BLaER1 (cell line): ENCODE measurements at regions not wholly inside any gene's neighbourhood (a gene's known extent, or its start where the extent isn't known, plus 50 kb on each side); places are given as distances from the start of the nearest gene placed in this dataset.

Experiments
- H3K27ac ChIP-seq: shearing (Covaris generic); formaldehyde crosslinking; 2 replicates; pipeline ENCODE4 v1.8.1; 2022
- H3K27me3 ChIP-seq: shearing (Covaris generic); formaldehyde crosslinking; 2 replicates; pipeline ENCODE4 v1.8.1; 2022
- H3K36me3 ChIP-seq: shearing (Covaris generic); formaldehyde crosslinking; 2 replicates; pipeline ENCODE4 v1.8.1; 2022
- H3K4me1 ChIP-seq: shearing (Covaris generic); formaldehyde crosslinking; 2 replicates; pipeline ENCODE4 v1.8.1; 2022
- H3K4me2 ChIP-seq: shearing (Covaris generic); formaldehyde crosslinking; 2 replicates; pipeline ENCODE4 v1.8.1; 2022
- H3K4me3 ChIP-seq: shearing (Covaris generic); formaldehyde crosslinking; 2 replicates; pipeline ENCODE4 v1.8.1; 2022
- H3K9ac ChIP-seq: shearing (Covaris generic); formaldehyde crosslinking; 2 replicates; pipeline ENCODE4 v1.8.1; 2022
- H3K9me3 ChIP-seq: shearing (Covaris generic); formaldehyde crosslinking; 2 replicates; pipeline ENCODE4 v1.8.1; 2022
- H4K20me1 ChIP-seq: shearing (Covaris generic); formaldehyde crosslinking; 2 replicates; pipeline ENCODE4 v1.8.1; 2022
- Cebpa-rat ChIP-seq: shearing (Covaris generic); IDR thresholded peaks from 2 replicates; pipeline ENCODE4 v1.8.1; 2022

GRCh38 chr18:43622024-43622423 is 344.7 kb upstream of the SYT4 start:
- no peaks in the 10 kb centered on the region for H4K20me1 ChIP-seq
- TF ChIP-seq Cebpa-rat, result no peak

GRCh38 chr18:43625582-43625981 is 348.3 kb upstream of the SYT4 start:
- no peak for TF ChIP-seq Cebpa-rat

More at GRCh38 chr18:43622024-43622423, 344.7 kb upstream of the SYT4 start:
- H3K4me3 ChIP-seq, result no peak overlapping the region
- H3K4me1 ChIP-seq, result no peaks in the 10 kb centered on the region
- H3K27ac ChIP-seq, result no peak overlapping the region
- H3K36me3 ChIP-seq, result no peaks in the 10 kb centered on the region
- no peak overlapping the region for H3K4me2 ChIP-seq
- no peak overlapping the region for H3K9ac ChIP-seq
- no peaks in the 10 kb centered on the region for H3K9me3 ChIP-seq
- H3K27me3 ChIP-seq, result no peaks in the 10 kb centered on the region

GRCh38 chr18:43627848-43628530 is 350.7 kb upstream of the SYT4 start:
- H3K27me3 ChIP-seq, result no peaks in the 10 kb centered on the region

More at GRCh38 chr18:43625582-43625981, 348.3 kb upstream of the SYT4 start:
- H3K4me3 ChIP-seq, result no peak overlapping the region
- no peaks in the 10 kb centered on the region for H3K36me3 ChIP-seq
- H3K4me2 ChIP-seq, result no peak overlapping the region
- no peaks in the 10 kb centered on the region for H3K4me1 ChIP-seq
- H3K27me3 ChIP-seq, result no peaks in the 10 kb centered on the region
- no peaks in the 10 kb centered on the region for H3K9me3 ChIP-seq
- no peaks in the 10 kb centered on the region for H4K20me1 ChIP-seq
- no peak overlapping the region for H3K9ac ChIP-seq
- no peak overlapping the region for H3K27ac ChIP-seq

GRCh38 chr18:43634994-43635393 is 357.7 kb upstream of the SYT4 start:
- no peaks in the 10 kb centered on the region for H4K20me1 ChIP-seq
- H3K27ac ChIP-seq, result no peak overlapping the region
- no peak overlapping the region for H3K9ac ChIP-seq
- no peaks in the 10 kb centered on the region for H3K4me1 ChIP-seq
- H3K4me3 ChIP-seq, result no peak overlapping the region
- H3K27me3 ChIP-seq, result no peaks in the 10 kb centered on the region
- TF ChIP-seq Cebpa-rat, result no peak
- no peaks in the 10 kb centered on the region for H3K36me3 ChIP-seq
- no peak overlapping the region for H3K4me2 ChIP-seq
- H3K9me3 ChIP-seq, result no peaks in the 10 kb centered on the region; the same call in 1 of the 2 replicates

More at GRCh38 chr18:43627848-43628530, 350.7 kb upstream of the SYT4 start:
- Histone ChIP-seq H4K20me1 (no peaks in the 10 kb centered on the region), H3K27ac (no peak overlapping the region), H3K9me3 (no peaks in the 10 kb centered on the region), H3K4me1 (no peaks in the 10 kb centered on the region), H3K9ac (no peak overlapping the region), H3K4me3 (no peak overlapping the region), H3K4me2 (no peak overlapping the region), H3K36me3 (no peaks in the 10 kb centered on the region)
- TF ChIP-seq Cebpa-rat, result no peak

- Histone ChIP-seq H3K9ac (no peak overlapping the region), H3K9me3 (no peaks in the 10 kb centered on the region; the same call in 1 of the 2 replicates), H3K4me1 (no peaks in the 10 kb centered on the region), H3K27me3 (no peaks in the 10 kb centered on the region), H3K4me3 (no peak overlapping the region), H3K36me3 (no peaks in the 10 kb centered on the region), H3K27ac (no peak overlapping the region), H3K4me2 (no peak overlapping the region), H4K20me1 (no peaks in the 10 kb centered on the region)
- TF ChIP-seq Cebpa-rat, result no peak
Measured at GRCh38 chr18:43635397-43635796, 358.1 kb upstream of the SYT4 start.

- Histone ChIP-seq H3K36me3 (no peaks in the 10 kb centered on the region), H3K9ac (no peak overlapping the region), H3K27ac (no peak overlapping the region), H3K27me3 (no peaks in the 10 kb centered on the region), H3K4me2 (no peak overlapping the region), H3K4me1 (no peaks in the 10 kb centered on the region), H4K20me1 (no peaks in the 10 kb centered on the region), H3K9me3 (no peaks in the 10 kb centered on the region; the same call in 1 of the 2 replicates), H3K4me3 (no peak overlapping the region)
- TF ChIP-seq Cebpa-rat, result no peak
Measured at GRCh38 chr18:43642727-43643330, 365.5 kb upstream of the SYT4 start.

GRCh38 chr18:43648002-43648401 is 370.7 kb upstream of the SYT4 start:
- no peaks in the 10 kb centered on the region for H3K27me3 ChIP-seq
- no peak overlapping the region for H3K4me2 ChIP-seq
- H3K9ac ChIP-seq, result no peak overlapping the region
- no peak overlapping the region for H3K4me3 ChIP-seq
- H3K36me3 ChIP-seq, result no peaks in the 10 kb centered on the region
- no peaks in the 10 kb centered on the region for H4K20me1 ChIP-seq
- H3K9me3 ChIP-seq, result peaks cover 6% of the 10 kb centered on the region; the same call in 1 of the 2 replicates
- no peak overlapping the region for H3K27ac ChIP-seq
- no peak for TF ChIP-seq Cebpa-rat
- no peaks in the 10 kb centered on the region for H3K4me1 ChIP-seq

GRCh38 chr18:43649649-43650357 is 372.5 kb upstream of the SYT4 start:
- Histone ChIP-seq H3K36me3 (no peaks in the 10 kb centered on the region), H3K4me3 (no peak overlapping the region), H3K27me3 (no peaks in the 10 kb centered on the region), H3K27ac (no peak overlapping the region), H3K4me1 (no peaks in the 10 kb centered on the region), H3K9ac (no peak overlapping the region), H3K4me2 (no peak overlapping the region), H4K20me1 (no peaks in the 10 kb centered on the region), H3K9me3 (peaks cover 6% of the 10 kb centered on the region; the same call in 1 of the 2 replicates)
- TF ChIP-seq Cebpa-rat, result no peak

GRCh38 chr18:43650426-43650825 is 373.1 kb upstream of the SYT4 start:
- no peaks in the 10 kb centered on the region for H4K20me1 ChIP-seq
- H3K4me1 ChIP-seq, result no peaks in the 10 kb centered on the region
- no peaks in the 10 kb centered on the region for H3K27me3 ChIP-seq
- H3K36me3 ChIP-seq, result no peaks in the 10 kb centered on the region
- no peak overlapping the region for H3K4me2 ChIP-seq
- H3K9ac ChIP-seq, result no peak overlapping the region
- H3K9me3 ChIP-seq, result peaks cover 6% of the 10 kb centered on the region; the same call in 1 of the 2 replicates
- TF ChIP-seq Cebpa-rat, result no peak
- no peak overlapping the region for H3K27ac ChIP-seq
- H3K4me3 ChIP-seq, result no peak overlapping the region

GRCh38 chr18:43651057-43651456 is 373.8 kb upstream of the SYT4 start:
- Histone ChIP-seq H3K4me2 (no peak overlapping the region), H3K4me3 (no peak overlapping the region), H4K20me1 (no peaks in the 10 kb centered on the region), H3K9me3 (peaks cover 6% of the 10 kb centered on the region; the same call in 1 of the 2 replicates), H3K4me1 (no peaks in the 10 kb centered on the region), H3K36me3 (no peaks in the 10 kb centered on the region), H3K27me3 (no peaks in the 10 kb centered on the region), H3K9ac (no peak overlapping the region), H3K27ac (no peak overlapping the region)
- TF ChIP-seq Cebpa-rat, result no peak
